T-helper 2 cell treated with Interferon-gamma antibody and Interleukin-4, amounts not matched to agents 100 ng/mL and 5 ng/mL, for 36 hours (primary cell): ENCODE measurements at regions not wholly inside any gene's neighbourhood (a gene's known extent, or its start where the extent isn't known, plus 50 kb on each side); places are given as distances from the start of the nearest gene placed in this dataset.
"Not testable (repeated sequence)": the region's sequence is repeated elsewhere in the genome, so short reads cannot be mapped to it uniquely, and the experiment has no call there.

ENCODE experiments used
- intact Hi-C: fragments of 100-400 bp; cut with micrococcal nuclease; formaldehyde crosslinking; loops from one replicate; pipeline ENCODE4 v1.15.1; 2023

- intact Hi-C loops = no loop called here
Measured at GRCh38 chr22:48758881-48759875, 1068.5 kb downstream of the BRD1 start.

GRCh38 chr22:48757985-48758561, 1069.6 kb downstream of the BRD1 start:
- intact Hi-C loops = no loop called here

- intact Hi-C loops = no loop called here
Measured at GRCh38 chr22:48757581-48757980, 1070.1 kb downstream of the BRD1 start.

GRCh38 chr22:48757135-48757534, 1070.5 kb downstream of the BRD1 start:
- intact Hi-C loops = not testable (repeated sequence)

GRCh38 chr22:48756146-48757111, 1071.2 kb downstream of the BRD1 start:
- intact Hi-C loops = no loop called here

- intact Hi-C loops = no loop called here
Measured at GRCh38 chr22:48755059-48755949, 1072.4 kb downstream of the BRD1 start.

GRCh38 chr22:48754611-48755058, 1073.0 kb downstream of the BRD1 start:
- intact Hi-C loops = no loop called here

GRCh38 chr22:48753752-48754517, 1073.7 kb downstream of the BRD1 start:
- intact Hi-C loops = no loop called here

GRCh38 chr22:48753381-48753730, 1074.3 kb downstream of the BRD1 start:
- intact Hi-C loops = no loop called here

- intact Hi-C loops = no loop called here
Measured at GRCh38 chr22:48752451-48753380, 1075.0 kb downstream of the BRD1 start.

- intact Hi-C loops = no loop called here
Measured at GRCh38 chr22:48751539-48752437, 1075.9 kb downstream of the BRD1 start.

- intact Hi-C loops = no loop called here
Measured at GRCh38 chr22:48750826-48751440, 1076.7 kb downstream of the BRD1 start.

- intact Hi-C loops = no loop called here
Measured at GRCh38 chr22:48750282-48750681, 1077.4 kb downstream of the BRD1 start.

GRCh38 chr22:48749555-48750227, 1078.0 kb downstream of the BRD1 start:
- intact Hi-C loops = no loop called here

GRCh38 chr22:48748860-48749554, 1078.7 kb downstream of the BRD1 start:
- intact Hi-C loops = no loop called here
